ENCODE measurements at regions not wholly inside any gene's neighbourhood (a gene's known extent, or its start where the extent isn't known, plus 50 kb on each side); places are given as distances from the start of the nearest gene placed in this dataset.

DNA sequence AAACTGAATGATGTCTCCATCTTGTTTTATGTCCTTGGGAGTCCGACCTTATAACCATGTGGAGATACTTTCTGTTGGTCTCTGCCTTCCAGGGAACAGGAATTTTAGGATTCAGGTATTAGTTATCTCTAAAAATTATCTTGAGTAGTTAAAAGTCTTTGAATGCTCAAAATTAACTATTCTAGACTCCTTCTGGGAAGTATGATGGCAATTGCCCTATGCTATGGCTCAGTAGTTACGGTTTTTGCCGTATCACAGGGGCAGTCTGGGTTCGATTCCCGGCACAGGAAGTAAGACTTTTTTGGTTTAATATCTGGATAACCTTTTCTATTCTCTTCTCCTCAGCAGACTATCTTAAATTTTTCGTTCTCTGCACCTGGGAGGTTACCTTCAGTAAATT is 708.7 kb upstream of the LRATD1 start:
- Histone ChIP-seq H3K9me3 (ENCODE audit: control insufficient read depth, low read depth, low read length) (no peaks in the 10 kb centered on the region), H3K27me3 (ENCODE audit: control insufficient read depth, extremely low read depth, insufficient read depth, low read length) (no peaks in the 10 kb centered on the region), H3K36me3 (ENCODE audit: control insufficient read depth in 2 of 2, extremely low read depth in 1 of 2, insufficient read depth in 2 of 2, low read length in 2 of 2) (no peaks in the 10 kb centered on the region), H3K4me3 (ENCODE audit: control insufficient read depth in 2 of 3, extremely low read depth in 1 of 3, insufficient read depth in 2 of 3, low read depth in 1 of 3, low read length in 3 of 3) (no peak overlapping the region), H2AFZ (ENCODE audit: control insufficient read depth, low read length) (no peak overlapping the region), H4K20me1 (ENCODE audit: control insufficient read depth, extremely low read depth, insufficient read depth, low read length) (no peaks in the 10 kb centered on the region), H3K27ac (ENCODE audit: control insufficient read depth, insufficient read depth, low read length) (no peak overlapping the region), H3K9me1 (ENCODE audit: control insufficient read depth, extremely low read depth, insufficient read depth, low read length) (no peaks in the 10 kb centered on the region), H3K4me2 (ENCODE audit: control insufficient read depth, extremely low read depth, insufficient read depth, low read depth, low read length) (no peak overlapping the region), H3K9ac (ENCODE audit: control insufficient read depth, extremely low read depth, insufficient read depth, low read length) (no peak overlapping the region), H3K79me2 (ENCODE audit: control insufficient read depth, insufficient read depth, low read length) (no peaks in the 10 kb centered on the region), H3K4me1 (ENCODE audit: control insufficient read depth, extremely low read depth, insufficient read depth, low read length) (no peaks in the 10 kb centered on the region)
- TF ChIP-seq EZH2 (IDR thresholded peaks at IDR 0.05; ENCODE audit: low read length), result no peak
- no peak for TF ChIP-seq CTCF (optimal IDR thresholded peaks at IDR 0.05 in 1 of 3, IDR thresholded peaks at IDR 0.05 in 1 of 3, conservative IDR thresholded peaks at IDR 0.05 in 1 of 3; ENCODE audit: extremely low read depth in 1 of 3, insufficient read depth in 2 of 3, low read length in 3 of 3)
- DNase-seq (ENCODE audit: low read depth, low spot score) (no peak), FAIRE-seq (no peak)
- dilution Hi-C loops (cut with MboI; ENCODE audit: extremely low pct_ligation_motif_present, low sequenced_read_pairs), result no loop called here

DNA sequence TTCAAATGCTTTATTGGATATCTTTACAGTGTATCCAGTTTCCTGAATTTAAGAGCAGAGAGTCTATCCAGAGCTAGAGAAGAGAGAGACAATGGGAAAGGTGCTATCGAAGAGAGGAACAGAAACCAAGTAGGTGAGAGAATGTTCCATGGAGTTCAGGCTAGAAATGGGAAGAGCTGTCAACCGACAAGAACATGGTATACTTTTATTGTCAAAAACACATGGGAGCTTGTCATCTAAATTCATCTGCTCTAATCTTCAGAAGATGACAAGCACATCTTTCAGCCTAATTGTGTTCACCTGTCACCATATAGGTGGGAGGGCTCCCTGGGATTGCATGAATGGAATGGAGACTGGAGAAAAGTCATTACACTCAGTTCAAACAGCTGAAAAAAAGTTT is 690.4 kb upstream of the LRATD1 start:
- FAIRE-seq (no peak), DNase-seq (ENCODE audit: low read depth, low spot score) (no peak)
- Histone ChIP-seq H4K20me1 (ENCODE audit: control insufficient read depth, extremely low read depth, insufficient read depth, low read length) (no peaks in the 10 kb centered on the region), H3K9me3 (ENCODE audit: control insufficient read depth, low read depth, low read length) (no peaks in the 10 kb centered on the region), H3K9ac (ENCODE audit: control insufficient read depth, extremely low read depth, insufficient read depth, low read length) (no peak overlapping the region), H3K4me2 (ENCODE audit: control insufficient read depth, extremely low read depth, insufficient read depth, low read depth, low read length) (no peak overlapping the region), H3K4me3 (ENCODE audit: control insufficient read depth in 2 of 3, extremely low read depth in 1 of 3, insufficient read depth in 2 of 3, low read depth in 1 of 3, low read length in 3 of 3) (no peak overlapping the region), H3K79me2 (ENCODE audit: control insufficient read depth, insufficient read depth, low read length) (no peaks in the 10 kb centered on the region), H3K36me3 (ENCODE audit: control insufficient read depth in 2 of 2, extremely low read depth in 1 of 2, insufficient read depth in 2 of 2, low read length in 2 of 2) (no peaks in the 10 kb centered on the region), H2AFZ (ENCODE audit: control insufficient read depth, low read length) (no peak overlapping the region), H3K9me1 (ENCODE audit: control insufficient read depth, extremely low read depth, insufficient read depth, low read length) (no peaks in the 10 kb centered on the region), H3K4me1 (ENCODE audit: control insufficient read depth, extremely low read depth, insufficient read depth, low read length) (no peaks in the 10 kb centered on the region), H3K27ac (ENCODE audit: control insufficient read depth, insufficient read depth, low read length) (no peak overlapping the region), H3K27me3 (ENCODE audit: control insufficient read depth, extremely low read depth, insufficient read depth, low read length) (no peaks in the 10 kb centered on the region)
- TF ChIP-seq CTCF (optimal IDR thresholded peaks at IDR 0.05 in 1 of 3, IDR thresholded peaks at IDR 0.05 in 1 of 3, conservative IDR thresholded peaks at IDR 0.05 in 1 of 3; ENCODE audit: extremely low read depth in 1 of 3, insufficient read depth in 2 of 3, low read length in 3 of 3) (no peak), EZH2 (IDR thresholded peaks at IDR 0.05; ENCODE audit: low read length) (no peak)
- dilution Hi-C loops (cut with MboI; ENCODE audit: extremely low pct_ligation_motif_present, low sequenced_read_pairs), result no loop called here
